NCI-H2171 treated with DMSO at 0.1 percent for 48 hours (cell line): ENCODE measurements at regions not wholly inside any gene's neighbourhood (a gene's known extent, or its start where the extent isn't known, plus 50 kb on each side); places are given as distances from the start of the nearest gene placed in this dataset.

Source experiments
- DNase-seq: peaks from one replicate; lab custom pipeline; 2025; lab: John Stamatoyannopoulos, UW

DNA sequence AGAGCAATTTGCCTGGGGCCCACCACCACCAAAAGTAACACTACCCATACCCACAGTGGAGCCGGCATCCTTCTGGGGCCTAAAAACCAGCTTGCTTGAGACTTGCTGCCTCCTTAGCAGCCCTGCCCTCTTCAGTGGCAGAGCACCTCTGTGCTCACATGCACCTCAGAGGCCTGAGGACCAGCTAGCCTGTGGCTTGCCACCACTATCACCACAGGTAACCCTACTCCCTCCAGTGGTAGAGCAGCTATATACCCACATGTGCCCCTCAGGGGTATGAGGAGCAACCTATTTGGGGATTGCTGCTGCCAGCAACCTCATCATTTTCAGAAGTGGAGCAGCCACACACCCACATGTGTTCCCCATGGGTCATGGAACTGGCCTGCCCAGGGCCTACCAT, 111.4 kb upstream of the SPRY2 start:
- no peak for DNase-seq

GRCh38 chr13:80451641-80452040, 110.7 kb upstream of the SPRY2 start:
- DNase-seq = no peak

DNA sequence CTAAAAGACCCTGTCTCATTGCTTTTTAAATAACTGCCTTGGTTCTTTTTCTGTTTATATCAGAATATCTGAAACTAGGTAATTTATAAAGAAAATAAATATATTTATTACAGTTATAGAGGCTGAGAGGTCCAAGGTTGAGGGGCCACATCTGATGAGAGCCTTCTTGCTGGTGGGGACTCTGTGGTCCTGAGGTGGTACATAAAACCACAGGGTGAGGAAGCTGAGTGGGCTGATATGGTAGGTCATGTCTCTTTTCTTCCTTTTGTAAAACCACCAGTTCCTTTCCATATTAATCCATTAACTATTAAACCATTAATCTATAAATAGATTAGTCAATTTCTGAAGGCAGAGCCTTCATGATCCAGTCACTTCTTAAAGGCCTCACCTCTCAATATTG, 109.5 kb upstream of the SPRY2 start:
- no peak for DNase-seq

- DNase-seq = no peak
Measured at GRCh38 chr13:80448725-80449124, 107.8 kb upstream of the SPRY2 start.

GRCh38 chr13:80447747-80448146, 106.8 kb upstream of the SPRY2 start:
- no peak for DNase-seq

- DNase-seq = no peak
Measured at GRCh38 chr13:80444240-80445015, 103.5 kb upstream of the SPRY2 start.

DNA sequence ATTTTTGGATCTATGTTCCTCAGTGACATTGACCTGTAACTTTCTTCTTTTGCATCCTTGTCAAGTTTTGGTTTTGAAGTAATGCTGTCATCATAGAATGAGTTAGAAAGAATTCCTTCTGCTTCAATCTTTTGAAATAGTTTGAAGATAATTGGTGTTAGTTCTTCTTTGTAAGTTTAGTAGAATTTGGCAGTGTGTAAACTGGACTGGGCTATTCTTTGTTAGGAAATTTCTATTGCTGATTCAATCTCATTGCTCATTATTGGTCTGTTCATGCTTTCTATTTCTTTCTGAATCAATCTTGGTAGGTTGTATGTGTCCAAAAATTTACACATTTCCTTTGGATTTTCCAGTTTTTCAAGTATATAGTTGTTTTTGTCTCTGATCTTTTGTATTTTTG, 101.7 kb upstream of the SPRY2 start:
- DNase-seq = no peak

DNA sequence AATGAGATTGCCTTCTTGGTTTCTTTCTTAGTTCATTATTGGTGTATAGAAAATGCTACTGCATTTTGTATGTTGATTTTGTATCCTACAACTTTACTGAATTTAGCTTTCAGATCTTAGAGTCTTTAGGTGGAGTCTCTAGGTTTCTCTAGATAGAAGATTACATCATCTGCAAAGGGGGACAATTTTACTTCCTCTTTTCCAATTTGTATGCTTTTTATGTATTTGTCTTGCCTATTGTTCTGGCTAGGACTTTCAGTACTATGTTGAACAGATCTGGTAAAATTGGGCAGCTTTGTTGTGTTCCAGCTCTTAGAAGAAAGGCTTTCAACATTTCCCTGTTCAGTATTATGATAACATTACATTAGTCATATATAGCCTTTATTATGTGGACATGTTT, 101.0 kb upstream of the SPRY2 start:
- DNase-seq = no peak

DNA sequence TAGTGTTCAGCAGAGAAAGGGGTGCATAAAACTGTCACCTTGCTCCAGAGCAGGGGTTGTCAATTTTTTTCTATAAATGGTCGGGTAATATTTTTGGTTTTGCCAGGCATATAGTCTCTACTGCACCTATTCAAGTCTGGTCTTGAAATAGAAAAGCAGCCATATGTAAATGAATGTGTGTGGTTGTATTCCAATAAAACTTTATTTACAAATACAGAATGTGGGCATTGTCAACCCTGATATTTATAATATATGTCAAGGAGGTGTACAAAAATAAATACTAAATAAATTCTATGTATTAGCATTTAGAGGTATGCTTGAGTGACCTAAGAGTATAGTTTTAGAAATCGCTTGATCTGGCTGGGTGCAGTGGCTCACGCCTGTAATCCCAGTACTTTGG, 97.6 kb upstream of the SPRY2 start:
- DNase-seq = no peak

DNA sequence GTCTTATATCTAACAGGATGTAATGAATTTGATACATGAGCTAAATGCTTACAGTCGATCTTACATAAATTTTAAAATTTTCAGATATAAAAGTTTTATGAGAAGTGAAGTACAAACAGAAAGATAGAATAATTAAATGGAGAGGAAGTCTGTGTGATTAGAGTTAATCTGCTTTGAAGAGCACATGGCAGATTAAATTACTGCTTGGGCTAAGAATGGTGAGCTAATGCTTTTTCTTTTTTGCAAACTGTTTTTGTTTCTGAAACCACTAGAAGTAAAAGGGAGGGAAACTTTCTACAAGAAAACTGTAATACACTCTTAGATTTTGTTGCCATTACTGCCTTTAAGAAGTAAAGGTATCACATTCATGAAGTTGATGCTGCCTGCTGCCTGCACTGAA, 96.3 kb upstream of the SPRY2 start:
- no peak for DNase-seq

DNA sequence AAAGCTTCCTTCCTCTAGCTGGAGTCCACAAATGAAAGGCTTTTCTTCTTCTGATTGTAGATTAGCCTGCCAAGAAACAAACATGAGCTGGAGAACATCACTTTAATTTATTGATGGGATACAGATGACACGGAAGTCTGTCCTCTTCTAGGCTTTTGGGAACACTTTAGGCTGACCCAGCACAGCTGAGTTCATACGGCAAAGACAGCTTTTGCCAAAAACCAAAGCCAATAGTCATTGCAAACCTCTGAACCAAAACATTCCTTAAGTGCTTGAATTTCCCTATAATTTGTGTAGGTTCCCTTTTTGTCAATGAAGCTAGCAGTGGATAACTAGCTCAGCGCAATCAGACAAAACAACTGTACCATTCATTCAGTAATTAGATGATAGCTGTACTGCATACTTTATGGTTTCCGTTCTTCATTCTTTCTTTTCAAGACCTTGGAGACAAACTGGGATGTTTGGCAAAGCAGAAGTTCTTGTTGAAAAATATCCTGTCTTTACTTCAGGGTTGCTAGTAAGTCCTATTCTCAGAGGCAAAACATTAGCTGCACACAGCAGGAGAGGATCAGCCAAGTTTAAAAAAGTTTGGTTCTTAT, 95.7 kb upstream of the SPRY2 start:
- no peak for DNase-seq

- DNase-seq = no peak
Measured at GRCh38 chr13:80430561-80430960, 89.6 kb upstream of the SPRY2 start.

GRCh38 chr13:80428349-80429096, 87.6 kb upstream of the SPRY2 start:
- no peak for DNase-seq

GRCh38 chr13:80419416-80419815, 78.5 kb upstream of the SPRY2 start:
- DNase-seq = no peak

- DNase-seq = no peak
Measured at GRCh38 chr13:80413611-80414010, 72.7 kb upstream of the SPRY2 start.

GRCh38 chr13:80408270-80408669, 67.3 kb upstream of the SPRY2 start:
- no peak for DNase-seq

GRCh38 chr13:80400865-80401426, 60.0 kb upstream of the SPRY2 start:
- DNase-seq = no peak

- DNase-seq = no peak
Measured at GRCh38 chr13:80400164-80400864, 59.4 kb upstream of the SPRY2 start.

GRCh38 chr13:80399340-80400163, 58.6 kb upstream of the SPRY2 start:
- no peak for DNase-seq
